ENCODE measurements at regions not wholly inside any gene's neighbourhood (a gene's known extent, or its start where the extent isn't known, plus 50 kb on each side); places are given as distances from the start of the nearest gene placed in this dataset.

- no peaks in the 10 kb centered on the region for H3K36me3 ChIP-seq
- H3K4me1 ChIP-seq (ENCODE audit: control insufficient read depth in 1 of 2, insufficient read depth in 1 of 2, low read depth in 1 of 2, low read length in 1 of 2), result no peaks in the 10 kb centered on the region
- TF ChIP-seq CTCF (IDR thresholded peaks at IDR 0.05), result no peak
- no peaks in the 10 kb centered on the region for H3K9me3 ChIP-seq
- no peak overlapping the region for H3K4me3 ChIP-seq (ENCODE audit: low read depth in 1 of 2, low read length in 1 of 2)
- no peak overlapping the region for H3K27ac ChIP-seq
- H3K27me3 ChIP-seq, result no peaks in the 10 kb centered on the region
These were observed 88.3 kb upstream of the ACP3 start for GRCh38 chr3:132228923-132229322.

GRCh38 chr3:132229641-132230040 lies 87.6 kb upstream of the ACP3 start:
- Histone ChIP-seq H3K4me3 (ENCODE audit: low read depth in 1 of 2, low read length in 1 of 2) (no peak overlapping the region), H3K9me3 (no peaks in the 10 kb centered on the region), H3K4me1 (ENCODE audit: control insufficient read depth in 1 of 2, insufficient read depth in 1 of 2, low read depth in 1 of 2, low read length in 1 of 2) (no peaks in the 10 kb centered on the region), H3K36me3 (no peaks in the 10 kb centered on the region), H3K27me3 (no peaks in the 10 kb centered on the region), H3K27ac (no peak overlapping the region)
- TF ChIP-seq CTCF (IDR thresholded peaks at IDR 0.05), result no peak

DNA sequence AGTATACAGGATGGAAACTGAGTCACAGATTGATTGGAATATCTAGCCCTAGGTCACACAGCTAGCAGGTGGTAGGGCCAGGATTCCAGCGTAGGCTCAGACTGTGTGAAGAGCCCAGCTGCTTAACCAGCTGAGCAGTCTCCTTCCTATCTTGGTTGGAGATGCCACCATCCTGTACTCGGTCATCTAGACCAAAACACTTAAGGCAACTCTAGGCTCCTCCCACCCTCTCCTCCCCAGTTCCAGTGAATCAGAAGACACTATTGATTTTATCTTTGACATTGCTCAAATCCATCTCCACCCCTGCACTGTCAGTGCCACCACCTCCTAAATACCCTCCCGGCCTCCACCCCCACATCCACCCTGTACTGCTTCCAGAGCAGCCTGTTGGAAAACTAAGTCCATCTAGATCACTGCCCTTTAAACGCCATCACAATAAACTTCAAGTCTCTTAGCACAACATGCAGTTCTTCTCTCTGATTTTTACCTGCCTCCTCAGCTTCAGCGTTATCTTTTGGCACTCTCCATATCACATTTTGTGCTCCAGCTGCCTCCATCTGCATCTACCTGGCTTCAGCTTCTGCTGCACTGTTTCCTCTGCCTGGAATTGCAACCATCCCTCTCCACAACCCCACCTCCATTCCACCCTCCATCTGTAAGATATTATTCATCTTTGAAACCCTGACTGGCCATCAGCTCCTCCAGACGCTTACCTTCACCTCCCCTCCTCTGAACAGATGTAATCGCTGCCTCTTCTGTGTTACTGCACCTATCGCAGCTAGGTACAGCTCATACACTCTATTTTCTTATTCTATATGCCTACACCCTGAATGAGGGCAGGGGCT lies 86.8 kb upstream of the ACP3 start:
- Histone ChIP-seq H3K36me3 (no peaks in the 10 kb centered on the region), H3K4me3 (ENCODE audit: low read depth in 1 of 2, low read length in 1 of 2) (no peak overlapping the region), H3K9me3 (no peaks in the 10 kb centered on the region), H3K4me1 (ENCODE audit: control insufficient read depth in 1 of 2, insufficient read depth in 1 of 2, low read depth in 1 of 2, low read length in 1 of 2) (no peaks in the 10 kb centered on the region), H3K27ac (no peak overlapping the region), H3K27me3 (no peaks in the 10 kb centered on the region)
- no peak for TF ChIP-seq CTCF (IDR thresholded peaks at IDR 0.05)

- no peak for TF ChIP-seq CTCF (IDR thresholded peaks at IDR 0.05)
- Histone ChIP-seq H3K27me3 (no peaks in the 10 kb centered on the region), H3K4me3 (ENCODE audit: low read depth in 1 of 2, low read length in 1 of 2) (no peak overlapping the region), H3K4me1 (ENCODE audit: control insufficient read depth in 1 of 2, insufficient read depth in 1 of 2, low read depth in 1 of 2, low read length in 1 of 2) (no peaks in the 10 kb centered on the region), H3K27ac (no peak overlapping the region), H3K9me3 (no peaks in the 10 kb centered on the region), H3K36me3 (no peaks in the 10 kb centered on the region)
These were observed 85.6 kb upstream of the ACP3 start for GRCh38 chr3:132231633-132232032.

DNA sequence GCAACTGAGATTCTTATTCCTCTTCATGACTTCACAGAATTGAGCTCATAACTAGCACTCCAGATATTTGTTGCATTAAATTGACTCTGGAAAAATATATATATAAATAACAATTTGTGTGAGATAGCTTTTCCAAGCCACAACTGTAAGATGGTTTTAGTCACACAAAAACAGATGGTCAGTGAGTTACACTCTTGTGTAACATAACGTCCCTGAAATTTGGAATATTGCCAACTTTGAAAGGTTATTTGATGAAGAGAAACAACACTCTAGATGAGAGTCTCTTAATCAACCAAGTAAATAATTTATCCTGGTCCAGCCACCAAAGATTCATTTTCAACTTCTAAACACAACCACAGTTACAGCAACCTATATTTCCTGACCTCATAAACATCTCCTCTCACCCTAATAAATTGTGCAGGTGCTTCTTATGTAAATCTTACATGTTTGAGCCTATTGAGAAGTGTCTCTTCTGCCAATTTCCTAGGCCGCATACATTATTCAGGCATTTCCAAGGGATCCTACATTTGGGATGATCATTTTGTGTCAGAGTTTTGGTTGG lies 84.9 kb upstream of the ACP3 start:
- H3K27me3 ChIP-seq, result no peaks in the 10 kb centered on the region
- H3K4me3 ChIP-seq (ENCODE audit: low read depth in 1 of 2, low read length in 1 of 2), result no peak overlapping the region
- no peaks in the 10 kb centered on the region for H3K4me1 ChIP-seq (ENCODE audit: control insufficient read depth in 1 of 2, insufficient read depth in 1 of 2, low read depth in 1 of 2, low read length in 1 of 2)
- H3K27ac ChIP-seq, result no peak overlapping the region
- no peak for TF ChIP-seq CTCF (IDR thresholded peaks at IDR 0.05)
- no peaks in the 10 kb centered on the region for H3K9me3 ChIP-seq
- no peaks in the 10 kb centered on the region for H3K36me3 ChIP-seq
